Vagina (tissue), 2 donors: ENCODE measurements at regions not wholly inside any gene's neighbourhood (a gene's known extent, or its start where the extent isn't known, plus 50 kb on each side); places are given as distances from the start of the nearest gene placed in this dataset.

Source experiments
- CTCF ChIP-seq, 3 experiments: fragments of 450-650 bp in 2 of 3; fragments of 200-600 bp in 1 of 3; sonication (generic) in 1 of 3; IDR thresholded peaks; one replicate each; pipeline ENCODE4 v1.5.1; 2017 to 2019; ENCODE audit warnings: antibody characterized with exemption in 3 of 3, mild to moderate bottlenecking in 2 of 3, moderate library complexity in 2 of 3
- POLR2A ChIP-seq, 2 donors: fragments of 450-650 bp; IDR thresholded peaks; one replicate each; pipeline ENCODE4 v1.6.1; 2017; ENCODE audit warnings: antibody characterized with exemption in 2 of 2, mild to moderate bottlenecking in 2 of 2, moderate library complexity in 2 of 2
- POLR2AphosphoS5 ChIP-seq, 2 donors: sonication (generic); formaldehyde crosslinking; IDR thresholded peaks; one replicate each; pipeline ENCODE4 v1.9.0; 2017; ENCODE audit warnings: antibody characterized with exemption in 2 of 2, mild to moderate bottlenecking in 2 of 2, low read depth in 1 of 2; ENCODE audit not compliant: insufficient read depth in 1 of 2

DNA sequence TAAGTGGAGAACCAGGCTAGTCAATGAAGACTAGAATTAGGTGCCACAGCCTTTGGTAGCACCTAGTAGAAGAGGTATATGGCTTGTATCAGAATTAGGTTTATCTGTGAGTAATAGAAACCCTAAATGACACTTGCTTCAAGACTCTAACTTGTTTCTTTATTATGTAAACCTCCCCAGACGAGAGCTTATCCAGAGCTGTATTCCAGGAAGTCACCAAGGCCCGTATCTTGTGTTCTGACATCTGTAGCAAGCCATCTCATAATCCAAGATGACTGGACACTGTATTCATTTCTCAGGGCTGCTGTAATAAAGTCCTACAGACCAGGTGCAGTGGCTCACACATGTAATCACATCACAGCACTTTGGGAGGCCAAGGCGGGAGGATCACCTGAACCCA, 56.7 kb upstream of the PPP1R12A start:
- no peak for TF ChIP-seq POLR2A (IDR thresholded peaks at IDR 0.05)
- no peak for TF ChIP-seq CTCF (IDR thresholded peaks at IDR 0.05)
- TF ChIP-seq POLR2AphosphoS5 (IDR thresholded peaks at IDR 0.05; ENCODE audit: insufficient read depth in 1 of 2, low read depth in 1 of 2), result no peak
